Sigmoid colon (tissue), 6 donors: ENCODE measurements at regions not wholly inside any gene's neighbourhood (a gene's known extent, or its start where the extent isn't known, plus 50 kb on each side); places are given as distances from the start of the nearest gene placed in this dataset.
A peak's percentile ranks its signal among the peaks of the same experiment; 100 is the strongest.

Source experiments
- DNase-seq: peaks from one replicate; pipeline ENCODE4 v3.0.0-alpha.2; 2019
- H3K27ac ChIP-seq, 4 donors: fragments of 200-600 bp; sonication (generic); one replicate each; pipeline ENCODE4 v1.5.1; 2016 to 2019; ENCODE audit warnings: mild to moderate bottlenecking in 1 of 4
- H3K27me3 ChIP-seq, 3 donors: fragments of 200-600 bp; sonication (generic); one replicate each; pipeline ENCODE4 v1.5.1; 2019; ENCODE audit warnings: mild to moderate bottlenecking in 1 of 3
- H3K36me3 ChIP-seq, 4 donors: fragments of 200-600 bp; sonication (generic); one replicate each; pipeline ENCODE4 v1.5.1; 2016 to 2019
- H3K4me1 ChIP-seq, 4 donors: fragments of 200-600 bp; sonication (generic); one replicate each; pipeline ENCODE4 v1.5.1; 2017 to 2019
- H3K4me3 ChIP-seq, 4 donors: fragments of 200-600 bp; sonication (generic); one replicate each; pipeline ENCODE4 v1.5.1; 2017 to 2019; ENCODE audit warnings: mild to moderate bottlenecking in 2 of 4, moderate library complexity in 1 of 4
- H3K9me3 ChIP-seq, 4 donors: fragments of 200-600 bp in 3 of 4; sonication (generic) in 3 of 4; one replicate each; pipeline versions ENCODE4 v1.5.1 to v1.6.1; 2013 to 2019
- CTCF ChIP-seq, 4 experiments: fragments of 450-650 bp in 3 of 4; fragments of 200-600 bp in 1 of 4; IDR thresholded peaks; one replicate each; pipeline ENCODE4 v1.5.1; 2016 to 2019; ENCODE audit warnings: antibody characterized with exemption in 4 of 4, mild to moderate bottlenecking in 3 of 4, moderate library complexity in 2 of 4
- EP300 ChIP-seq, 4 donors: sonication (generic); formaldehyde crosslinking; IDR thresholded peaks; one replicate each; pipeline ENCODE4 v1.6.1; 2017; ENCODE audit warnings: antibody characterized with exemption in 4 of 4
- POLR2A ChIP-seq, 2 donors: fragments of 450-650 bp; IDR thresholded peaks; one replicate each; pipeline ENCODE4 v1.6.1; 2016; ENCODE audit warnings: antibody characterized with exemption in 2 of 2, mild to moderate bottlenecking in 2 of 2, moderate library complexity in 2 of 2
- POLR2AphosphoS5 ChIP-seq, 4 donors: sonication (generic); formaldehyde crosslinking; IDR thresholded peaks; one replicate each; pipeline ENCODE4 v1.6.1; 2017; ENCODE audit warnings: antibody characterized with exemption in 4 of 4
- WGBS, 2 donors: extraction: QIAGEN DNeasy Blood & Tissue Kit; methylation state at CpG; one replicate each; pipeline ENCODE4 v1.1.7; 2013; 5-methylcytosine and 5-hydroxymethylcytosine counted together
- intact Hi-C: fragments of 100-400 bp; cut with DNase I; formaldehyde crosslinking; loops from one replicate; pipeline ENCODE4 v1.15.1; 2023
- donor health status: healthy with polysubstance abuse.
- donor health status: healthy.

DNA sequence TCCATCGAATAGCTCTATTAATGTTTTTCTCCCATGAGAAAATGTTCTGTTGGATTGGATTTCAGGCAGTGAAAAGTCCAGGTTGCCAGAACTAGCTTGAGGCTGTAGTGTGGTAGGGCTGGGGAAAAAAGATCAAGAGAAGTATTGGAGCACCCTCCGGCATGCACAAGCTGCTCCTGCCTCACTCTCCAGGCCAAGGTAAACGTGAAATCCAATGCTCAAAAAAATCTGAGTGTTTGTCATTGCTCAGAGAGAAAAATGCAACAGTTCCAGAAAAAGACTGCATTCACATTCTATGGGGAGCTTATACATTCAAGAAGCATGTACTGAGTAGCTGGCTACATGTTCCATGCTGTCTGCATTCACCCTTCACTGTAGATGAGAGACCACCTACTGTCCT is 680.9 kb upstream of the TBX3 start:
- no peak for DNase-seq
- Histone ChIP-seq H3K36me3 (no peaks in the 10 kb centered on the region), H3K4me1 (no peaks in the 10 kb centered on the region), H3K27ac (no peak overlapping the region), H3K27me3 (no peaks in the 10 kb centered on the region), H3K4me3 (no peak overlapping the region), H3K9me3 (no peaks in the 10 kb centered on the region)
- WGBS, 2 donors: 81 to 83% methylated on average over 3 of the region's 3 CpGs
- intact Hi-C loops: no loop called here
- TF ChIP-seq POLR2AphosphoS5 (IDR thresholded peaks at IDR 0.05): no peak
- TF ChIP-seq POLR2A (IDR thresholded peaks at IDR 0.05): no peak
- TF ChIP-seq EP300 (IDR thresholded peaks at IDR 0.05): no peak
- no peak for TF ChIP-seq CTCF (IDR thresholded peaks at IDR 0.05)

DNA sequence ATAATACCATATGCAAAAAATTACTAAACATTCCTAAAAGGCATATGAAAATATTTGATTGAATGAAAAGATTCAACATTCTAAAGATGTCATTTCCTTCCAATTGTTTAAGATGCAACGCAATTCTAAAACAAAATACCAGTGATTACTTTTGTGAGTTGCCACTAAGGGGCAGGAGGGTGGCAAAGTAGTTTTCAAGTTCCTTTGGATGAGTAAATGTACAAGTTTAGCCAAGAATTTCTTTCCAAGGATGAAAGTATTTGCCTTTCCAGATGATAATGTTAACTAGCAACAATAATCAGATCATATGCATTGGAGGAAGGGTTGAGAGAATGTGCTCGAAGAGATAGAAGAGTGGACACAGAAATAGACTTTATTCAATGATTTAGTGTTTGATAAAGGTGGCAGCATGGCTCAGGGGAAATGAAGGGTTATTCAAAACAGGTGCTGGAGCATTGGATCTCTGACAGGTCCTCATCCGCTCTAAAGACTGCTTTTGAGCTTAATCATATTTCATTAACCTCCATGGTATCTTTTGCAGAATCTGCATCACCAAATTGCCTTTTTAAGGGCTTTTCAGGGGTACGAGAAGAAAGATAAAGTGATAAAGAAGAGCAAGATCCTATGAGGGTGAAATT is 678.5 kb upstream of the TBX3 start:
- no peaks in the 10 kb centered on the region for H3K27me3 ChIP-seq
- no peaks in the 10 kb centered on the region for H3K36me3 ChIP-seq
- no peaks in the 10 kb centered on the region for H3K9me3 ChIP-seq
- H3K4me3 ChIP-seq: no peak overlapping the region
- H3K4me1 ChIP-seq: no peaks in the 10 kb centered on the region
- WGBS, 2 donors: 81% methylated on average over 4 of the region's 4 CpGs
- intact Hi-C loops: no loop called here
- no peak for TF ChIP-seq EP300 (IDR thresholded peaks at IDR 0.05)
- no peak for TF ChIP-seq POLR2AphosphoS5 (IDR thresholded peaks at IDR 0.05)
- TF ChIP-seq POLR2A (IDR thresholded peaks at IDR 0.05): no peak
- TF ChIP-seq CTCF (IDR thresholded peaks at IDR 0.05): no peak
- no peak overlapping the region for H3K27ac ChIP-seq
- no peak for DNase-seq

- 93 to 94% methylated on average over 12 of the region's 12 CpGs for WGBS, 2 donors
- no peak overlapping the region for H3K4me3 ChIP-seq
- H3K4me1 ChIP-seq: peaks cover 0 to 12% (median 4%) of the 10 kb centered on the region in 4 donors
- H3K27me3 ChIP-seq: no peaks in the 10 kb centered on the region
- H3K9me3 ChIP-seq: no peaks in the 10 kb centered on the region
- TF ChIP-seq POLR2A (IDR thresholded peaks at IDR 0.05) (no peak), POLR2AphosphoS5 (IDR thresholded peaks at IDR 0.05) (no peak), EP300 (IDR thresholded peaks at IDR 0.05) (no peak), CTCF (IDR thresholded peaks at IDR 0.05) (no peak)
- intact Hi-C loops: no loop called here
- H3K27ac ChIP-seq: no peak overlapping the region
- H3K36me3 ChIP-seq: no peaks in the 10 kb centered on the region
- DNase-seq: no peak
Measured at GRCh38 chr12:115357681-115358080, 673.7 kb upstream of the TBX3 start.

- peaks cover 0 to 12% (median 4%) of the 10 kb centered on the region in 4 donors for H3K4me1 ChIP-seq
- WGBS, 2 donors: 88 to 92% methylated on average over 2 of the region's 2 CpGs
- intact Hi-C loops: no loop called here
- no peak overlapping the region for H3K4me3 ChIP-seq
- H3K9me3 ChIP-seq: no peaks in the 10 kb centered on the region
- no peaks in the 10 kb centered on the region for H3K27me3 ChIP-seq
- TF ChIP-seq EP300 (IDR thresholded peaks at IDR 0.05): no peak
- TF ChIP-seq POLR2A (IDR thresholded peaks at IDR 0.05): no peak
- no peak for DNase-seq
- H3K36me3 ChIP-seq: no peaks in the 10 kb centered on the region
- no peak overlapping the region for H3K27ac ChIP-seq
Measured at GRCh38 chr12:115355301-115355700, 671.3 kb upstream of the TBX3 start.

- Histone ChIP-seq H3K27me3 (no peaks in the 10 kb centered on the region), H3K9me3 (no peaks in the 10 kb centered on the region), H3K27ac (peak overlapping the region; percentile 59 to 80 (median 66)), H3K36me3 (no peaks in the 10 kb centered on the region), H3K4me3 (peak overlapping the region; percentile 27 to 47 (median 33)), H3K4me1 (peaks cover 0 to 12% (median 4%) of the 10 kb centered on the region in 4 donors)
- intact Hi-C loops: no loop called here
- TF ChIP-seq POLR2AphosphoS5 (IDR thresholded peaks at IDR 0.05): peak; percentile 32 to 76 (median 50)
- no peak for TF ChIP-seq POLR2A (IDR thresholded peaks at IDR 0.05)
- peak in 1 of 4 donors; percentile 20 for TF ChIP-seq EP300 (IDR thresholded peaks at IDR 0.05)
- peak; percentile 90 for DNase-seq
- WGBS, 2 donors: 39 to 65% methylated on average over 6 of the region's 6 CpGs
Measured at GRCh38 chr12:115354007-115354890, 670.3 kb upstream of the TBX3 start.
